AG09309 (cell line): ENCODE measurements at regions not wholly inside any gene's neighbourhood (a gene's known extent, or its start where the extent isn't known, plus 50 kb on each side); places are given as distances from the start of the nearest gene placed in this dataset.

Experiments used
- DNase-seq: peaks from one replicate; pipeline ENCODE4 v3.0.0-alpha.2; 2010; ENCODE audit warnings: low read depth
- H3K4me3 ChIP-seq: 2 replicates; pipeline ENCODE4 v1.5.1; 2011; ENCODE audit warnings: mild to moderate bottlenecking, low read depth, low read length, moderate library complexity; ENCODE audit not compliant: control insufficient read depth
- CTCF ChIP-seq: IDR thresholded peaks from 2 replicates; pipeline ENCODE4 v1.5.1; 2011; ENCODE audit warnings: mild to moderate bottlenecking, low read depth, low read length, inconsistent platforms; ENCODE audit not compliant: insufficient read depth, control insufficient read depth; ENCODE audit errors: missing control alignments

- TF ChIP-seq CTCF: no peak
- no peak for DNase-seq
- no peak overlapping the region for H3K4me3 ChIP-seq
Observed at GRCh38 chr10:128463991-128464760, 338.0 kb upstream of the MKI67 start.

GRCh38 chr10:128465697-128466096 lies 339.5 kb upstream of the MKI67 start:
- DNase-seq: no peak
- no peak overlapping the region for H3K4me3 ChIP-seq
- TF ChIP-seq CTCF: no peak

- no peak for DNase-seq
- no peak for TF ChIP-seq CTCF
Observed at GRCh38 chr10:128466831-128467371, 340.7 kb upstream of the MKI67 start.

GRCh38 chr10:128468462-128468861 lies 342.2 kb upstream of the MKI67 start:
- H3K4me3 ChIP-seq: no peak overlapping the region
- no peak for TF ChIP-seq CTCF
- DNase-seq: no peak

More at GRCh38 chr10:128466831-128467371, 340.7 kb upstream of the MKI67 start:
- no peak overlapping the region for H3K4me3 ChIP-seq

- TF ChIP-seq CTCF: no peak
- no peak overlapping the region for H3K4me3 ChIP-seq
- DNase-seq: no peak
Observed at GRCh38 chr10:128469515-128469914, 343.3 kb upstream of the MKI67 start.

GRCh38 chr10:128470321-128470965 lies 344.2 kb upstream of the MKI67 start:
- no peak for TF ChIP-seq CTCF
- DNase-seq: no peak
- no peak overlapping the region for H3K4me3 ChIP-seq
